BJ (cell line): ENCODE measurements at regions not wholly inside any gene's neighbourhood (a gene's known extent, or its start where the extent isn't known, plus 50 kb on each side); places are given as distances from the start of the nearest gene placed in this dataset.

Experiments
- CTCF ChIA-PET: fragments of 350-600 bp; formaldehyde crosslinking; extraction: SDS; loops from one replicate; lab custom pipeline; 2021; ENCODE audit warnings: antibody characterized with exemption, inconsistent platforms; lab: Yijun Ruan, JAX
- POLR2A ChIA-PET: fragments of 300-600 bp; sonication (Branson Sonifier 250); formaldehyde crosslinking; extraction: SDS; loops from one replicate; lab custom pipeline; 2021; ENCODE audit warnings: antibody characterized with exemption; lab: Charles Lee
- DNase-seq: peaks from one replicate; pipeline ENCODE4 v3.0.0-alpha.2; 2011; ENCODE audit warnings: low read depth
- H3K27me3 ChIP-seq: 2 replicates; pipeline ENCODE4 v1.6.0; 2011; ENCODE audit warnings: low read length; ENCODE audit not compliant: control insufficient read depth, insufficient read depth
- H3K36me3 ChIP-seq: 2 replicates; pipeline ENCODE4 v1.5.1; 2011; ENCODE audit warnings: low read length; ENCODE audit not compliant: control insufficient read depth, insufficient read depth
- H3K4me3 ChIP-seq: 2 replicates; pipeline ENCODE4 v1.5.1; 2011; ENCODE audit warnings: low read depth, mild to moderate bottlenecking, control low read depth, low read length
- TF ChIP-seq, protein P1 (sequence below): IDR thresholded peaks from 2 replicates; pipeline ENCODE4 v1.5.1; 2011; ENCODE audit warnings: low read depth, mild to moderate bottlenecking, control low read depth, inconsistent platforms, low read length, moderate library complexity; ENCODE audit not compliant: insufficient read depth

DNA sequence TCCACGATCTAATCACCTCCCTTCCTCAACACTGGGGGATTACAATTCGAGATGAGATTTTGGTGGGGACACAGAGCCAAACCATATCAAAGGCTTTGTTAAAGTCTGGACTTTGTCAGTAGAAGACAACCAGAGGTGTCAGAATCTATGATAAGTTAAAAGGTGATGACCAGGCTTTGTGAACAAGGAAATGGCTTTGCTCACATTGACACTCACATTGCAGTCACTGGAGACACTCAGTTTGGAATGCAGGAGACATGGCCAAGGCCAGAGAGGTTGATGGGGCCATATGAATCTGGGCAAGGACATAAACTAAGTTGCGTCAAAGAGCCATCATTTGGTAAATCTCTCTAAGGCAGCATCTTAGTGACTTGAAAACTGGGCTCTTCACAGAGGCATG lies 678.2 kb upstream of the FSHR start:
- no peak overlapping the region for H3K4me3 ChIP-seq
- H3K36me3 ChIP-seq = no peaks in the 10 kb centered on the region
- no peaks in the 10 kb centered on the region for H3K27me3 ChIP-seq
- no peak for DNase-seq
- ChIA-PET POLR2A (no interaction called here), CTCF (no interaction called here)
- TF ChIP-seq, protein P1, sequence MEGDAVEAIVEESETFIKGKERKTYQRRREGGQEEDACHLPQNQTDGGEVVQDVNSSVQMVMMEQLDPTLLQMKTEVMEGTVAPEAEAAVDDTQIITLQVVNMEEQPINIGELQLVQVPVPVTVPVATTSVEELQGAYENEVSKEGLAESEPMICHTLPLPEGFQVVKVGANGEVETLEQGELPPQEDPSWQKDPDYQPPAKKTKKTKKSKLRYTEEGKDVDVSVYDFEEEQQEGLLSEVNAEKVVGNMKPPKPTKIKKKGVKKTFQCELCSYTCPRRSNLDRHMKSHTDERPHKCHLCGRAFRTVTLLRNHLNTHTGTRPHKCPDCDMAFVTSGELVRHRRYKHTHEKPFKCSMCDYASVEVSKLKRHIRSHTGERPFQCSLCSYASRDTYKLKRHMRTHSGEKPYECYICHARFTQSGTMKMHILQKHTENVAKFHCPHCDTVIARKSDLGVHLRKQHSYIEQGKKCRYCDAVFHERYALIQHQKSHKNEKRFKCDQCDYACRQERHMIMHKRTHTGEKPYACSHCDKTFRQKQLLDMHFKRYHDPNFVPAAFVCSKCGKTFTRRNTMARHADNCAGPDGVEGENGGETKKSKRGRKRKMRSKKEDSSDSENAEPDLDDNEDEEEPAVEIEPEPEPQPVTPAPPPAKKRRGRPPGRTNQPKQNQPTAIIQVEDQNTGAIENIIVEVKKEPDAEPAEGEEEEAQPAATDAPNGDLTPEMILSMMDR = no peak

DNA sequence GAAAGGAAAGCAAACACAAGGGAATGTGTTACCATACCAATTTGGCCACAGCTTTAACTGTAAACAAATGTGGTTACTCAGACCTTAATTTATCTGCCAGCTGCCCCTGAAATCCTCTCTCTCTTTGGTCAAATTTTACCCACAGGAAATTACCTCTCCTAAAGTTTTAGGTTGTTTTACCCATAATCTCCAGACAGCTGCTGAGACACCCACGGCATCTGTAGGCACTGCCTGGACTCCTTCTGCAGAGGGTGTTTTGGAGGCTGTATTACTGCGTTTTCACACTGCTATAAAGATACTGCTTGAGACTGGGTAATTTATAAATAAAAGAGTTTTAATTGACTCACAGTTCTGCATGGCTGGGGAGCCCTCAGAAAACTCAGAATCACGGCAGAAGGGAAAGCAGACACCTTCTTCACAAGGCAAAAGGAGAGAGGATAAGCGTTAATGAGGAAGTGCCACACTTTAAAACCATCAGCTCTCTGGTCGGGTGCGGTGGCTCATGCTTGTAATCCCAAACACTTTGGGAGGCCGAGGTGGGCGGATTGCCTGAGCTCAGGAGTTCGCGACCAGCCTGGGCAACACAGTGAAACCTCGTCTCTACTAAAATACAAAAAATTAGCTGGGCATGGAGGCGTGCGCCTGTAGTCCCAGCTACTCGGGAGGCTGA lies 677.5 kb upstream of the FSHR start:
- H3K4me3 ChIP-seq = no peak overlapping the region
- H3K27me3 ChIP-seq = no peaks in the 10 kb centered on the region
- TF ChIP-seq, protein P1 = no peak
- CTCF ChIA-PET = no interaction called here
- POLR2A ChIA-PET = no interaction called here
- no peaks in the 10 kb centered on the region for H3K36me3 ChIP-seq
- DNase-seq = no peak

DNA sequence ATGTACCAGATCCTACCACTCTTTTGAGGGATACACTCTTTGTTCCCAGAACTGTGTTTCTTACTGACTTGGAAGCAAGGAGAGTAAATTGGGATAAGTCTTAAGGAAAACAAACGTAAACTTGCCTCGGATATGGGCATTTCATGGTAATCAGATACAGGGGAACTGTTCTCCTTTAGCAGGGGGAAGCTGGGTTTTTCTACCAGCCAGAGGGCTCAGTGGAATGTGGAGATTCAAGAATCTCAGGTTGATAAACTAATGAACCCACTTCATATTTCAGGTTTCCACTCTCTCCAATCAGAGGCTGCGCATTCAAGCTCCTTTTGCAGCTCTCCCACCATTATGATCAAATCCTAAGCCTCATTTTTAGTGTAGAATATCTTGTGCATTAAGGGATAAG lies 676.5 kb upstream of the FSHR start:
- TF ChIP-seq, protein P1 = no peak
- no peaks in the 10 kb centered on the region for H3K36me3 ChIP-seq
- no peak overlapping the region for H3K4me3 ChIP-seq
- ChIA-PET CTCF (no interaction called here), POLR2A (no interaction called here)
- DNase-seq = no peak
- no peaks in the 10 kb centered on the region for H3K27me3 ChIP-seq

DNA sequence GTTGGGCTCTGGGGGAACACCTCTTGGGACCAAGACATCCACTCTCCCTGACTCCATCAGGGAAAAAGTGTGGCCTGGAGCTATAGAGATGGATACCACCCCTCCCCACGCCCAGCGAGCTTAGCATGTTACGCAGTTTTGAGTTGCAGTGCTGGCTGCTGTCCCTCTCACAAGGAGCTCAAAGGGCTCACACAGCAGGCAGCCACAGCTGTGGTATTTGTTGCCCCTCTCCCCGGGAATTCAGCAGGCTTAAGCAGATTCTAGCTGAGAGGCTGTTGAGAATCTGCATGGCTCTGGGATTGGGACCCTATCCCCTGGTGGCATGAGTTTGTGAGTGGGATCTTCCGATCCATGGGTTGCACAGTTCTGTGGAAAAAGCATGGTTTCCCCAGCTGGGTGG lies 673.1 kb upstream of the FSHR start:
- TF ChIP-seq, protein P1 = no peak
- no peak overlapping the region for H3K4me3 ChIP-seq
- no peak for DNase-seq
- no peaks in the 10 kb centered on the region for H3K36me3 ChIP-seq
- CTCF ChIA-PET = no interaction called here
- POLR2A ChIA-PET = no interaction called here
- no peaks in the 10 kb centered on the region for H3K27me3 ChIP-seq

DNA sequence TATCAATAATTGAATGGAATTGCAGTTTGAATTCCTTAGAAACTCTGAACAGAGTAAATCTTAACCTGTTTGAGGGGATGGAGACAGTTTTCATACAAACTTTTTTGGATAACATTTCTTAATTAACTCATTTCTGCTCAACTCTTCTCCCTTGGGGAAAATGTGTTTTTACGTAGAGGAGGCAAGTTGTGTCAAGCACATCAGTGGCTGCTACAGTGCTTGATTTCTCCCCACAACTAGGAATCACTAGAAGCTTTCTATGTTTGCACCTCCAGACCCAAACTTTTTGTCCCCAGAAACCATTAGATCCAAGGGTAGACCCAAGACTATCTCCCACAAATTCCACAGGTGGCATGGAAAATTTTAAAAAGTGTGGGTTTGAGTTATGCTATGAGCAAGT lies 658.9 kb upstream of the FSHR start:
- TF ChIP-seq, protein P1 = no peak
- no peak for DNase-seq
- ChIA-PET POLR2A (no interaction called here), CTCF (no interaction called here)
- Histone ChIP-seq H3K36me3 (no peaks in the 10 kb centered on the region), H3K4me3 (no peak overlapping the region), H3K27me3 (no peaks in the 10 kb centered on the region)
